ENCODE measurements at regions not wholly inside any gene's neighbourhood (a gene's known extent, or its start where the extent isn't known, plus 50 kb on each side); places are given as distances from the start of the nearest gene placed in this dataset.

DNA sequence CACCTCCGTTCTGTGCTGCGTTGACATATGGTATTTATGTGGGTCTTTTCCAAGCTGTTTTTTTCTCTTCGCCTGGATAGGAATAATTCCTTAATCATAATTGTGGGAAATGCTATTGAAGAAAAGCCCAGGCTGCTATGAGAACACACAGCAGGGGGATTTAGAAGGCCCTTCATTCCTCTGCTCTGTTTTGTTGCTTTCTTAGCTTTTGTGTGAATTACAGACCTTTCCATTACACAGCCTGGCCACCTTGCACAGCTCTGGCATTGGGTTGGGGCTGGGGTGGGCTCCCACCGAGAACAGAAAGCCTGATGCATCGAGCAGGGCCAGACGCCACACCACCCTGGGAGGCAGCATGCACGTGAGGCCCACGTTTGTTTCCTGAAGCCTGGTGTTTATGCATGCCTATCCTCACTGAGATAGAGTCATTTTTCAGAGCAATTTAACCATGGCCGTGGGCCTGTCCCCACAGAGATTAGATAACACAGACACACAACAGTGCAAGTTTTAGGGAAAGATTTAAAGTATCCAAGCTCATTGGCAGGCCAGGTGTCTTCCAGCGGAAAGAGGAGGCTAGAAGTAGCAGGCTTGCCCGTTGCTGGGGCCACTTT lies 287.6 kb upstream of the PWP1 start:
- TF ChIP-seq ZNF843 (tag by site-specific recombination; IDR thresholded peaks at IDR 0.05) (no peak), ZNF626 (tag by site-specific recombination; IDR thresholded peaks at IDR 0.05) (no peak), ZNF311 (tag by site-specific recombination; IDR thresholded peaks at IDR 0.05; ENCODE audit: borderline replicate concordance) (no peak), REPIN1 (tag by site-specific recombination; IDR thresholded peaks at IDR 0.05; ENCODE audit: low read depth) (no peak), PRDM4 (tag by site-specific recombination; IDR thresholded peaks at IDR 0.05) (no peak), ZNF792 (tag by site-specific recombination; IDR thresholded peaks at IDR 0.05) (no peak), ZBTB8A (tag by site-specific recombination; IDR thresholded peaks at IDR 0.05) (no peak), ZBTB1 (tag by site-specific recombination; IDR thresholded peaks at IDR 0.05) (no peak), YY1 (tag by site-specific recombination; IDR thresholded peaks at IDR 0.05) (no peak), ZNF157 (tag by site-specific recombination; IDR thresholded peaks at IDR 0.05) (no peak), OVOL3 (tag by site-specific recombination; IDR thresholded peaks at IDR 0.05) (no peak), REST (tag by site-specific recombination; IDR thresholded peaks at IDR 0.05) (no peak)
- TF ChIP-seq, protein P1, sequence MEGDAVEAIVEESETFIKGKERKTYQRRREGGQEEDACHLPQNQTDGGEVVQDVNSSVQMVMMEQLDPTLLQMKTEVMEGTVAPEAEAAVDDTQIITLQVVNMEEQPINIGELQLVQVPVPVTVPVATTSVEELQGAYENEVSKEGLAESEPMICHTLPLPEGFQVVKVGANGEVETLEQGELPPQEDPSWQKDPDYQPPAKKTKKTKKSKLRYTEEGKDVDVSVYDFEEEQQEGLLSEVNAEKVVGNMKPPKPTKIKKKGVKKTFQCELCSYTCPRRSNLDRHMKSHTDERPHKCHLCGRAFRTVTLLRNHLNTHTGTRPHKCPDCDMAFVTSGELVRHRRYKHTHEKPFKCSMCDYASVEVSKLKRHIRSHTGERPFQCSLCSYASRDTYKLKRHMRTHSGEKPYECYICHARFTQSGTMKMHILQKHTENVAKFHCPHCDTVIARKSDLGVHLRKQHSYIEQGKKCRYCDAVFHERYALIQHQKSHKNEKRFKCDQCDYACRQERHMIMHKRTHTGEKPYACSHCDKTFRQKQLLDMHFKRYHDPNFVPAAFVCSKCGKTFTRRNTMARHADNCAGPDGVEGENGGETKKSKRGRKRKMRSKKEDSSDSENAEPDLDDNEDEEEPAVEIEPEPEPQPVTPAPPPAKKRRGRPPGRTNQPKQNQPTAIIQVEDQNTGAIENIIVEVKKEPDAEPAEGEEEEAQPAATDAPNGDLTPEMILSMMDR (tag by site-specific recombination; IDR thresholded peaks at IDR 0.05) = no peak
